ENCODE measurements at regions not wholly inside any gene's neighbourhood (a gene's known extent, or its start where the extent isn't known, plus 50 kb on each side); places are given as distances from the start of the nearest gene placed in this dataset.

DNA sequence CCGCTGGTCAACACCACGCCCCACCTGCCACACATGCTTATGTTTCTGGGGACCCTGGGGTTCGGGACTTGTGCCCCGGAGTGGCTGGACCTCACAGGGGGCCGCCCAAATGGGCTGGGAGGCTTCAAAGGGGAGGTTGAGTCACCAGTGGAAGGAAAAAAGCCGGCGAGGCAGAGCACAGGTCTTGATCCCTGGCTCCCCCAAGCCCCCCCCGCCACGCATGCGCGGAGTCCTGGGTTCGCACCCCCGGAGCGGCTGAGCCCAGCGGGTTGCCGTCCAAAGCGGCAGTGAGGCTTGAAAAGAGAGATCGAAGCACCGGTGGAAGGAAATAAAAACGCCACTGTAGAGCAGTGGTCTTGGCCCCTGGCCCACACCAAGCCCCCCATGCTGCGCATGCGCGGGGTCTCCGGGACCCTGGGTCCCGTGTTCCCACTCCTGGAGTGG, 313.5 kb downstream of the ALG10 start:
- TF ChIP-seq, protein P1, sequence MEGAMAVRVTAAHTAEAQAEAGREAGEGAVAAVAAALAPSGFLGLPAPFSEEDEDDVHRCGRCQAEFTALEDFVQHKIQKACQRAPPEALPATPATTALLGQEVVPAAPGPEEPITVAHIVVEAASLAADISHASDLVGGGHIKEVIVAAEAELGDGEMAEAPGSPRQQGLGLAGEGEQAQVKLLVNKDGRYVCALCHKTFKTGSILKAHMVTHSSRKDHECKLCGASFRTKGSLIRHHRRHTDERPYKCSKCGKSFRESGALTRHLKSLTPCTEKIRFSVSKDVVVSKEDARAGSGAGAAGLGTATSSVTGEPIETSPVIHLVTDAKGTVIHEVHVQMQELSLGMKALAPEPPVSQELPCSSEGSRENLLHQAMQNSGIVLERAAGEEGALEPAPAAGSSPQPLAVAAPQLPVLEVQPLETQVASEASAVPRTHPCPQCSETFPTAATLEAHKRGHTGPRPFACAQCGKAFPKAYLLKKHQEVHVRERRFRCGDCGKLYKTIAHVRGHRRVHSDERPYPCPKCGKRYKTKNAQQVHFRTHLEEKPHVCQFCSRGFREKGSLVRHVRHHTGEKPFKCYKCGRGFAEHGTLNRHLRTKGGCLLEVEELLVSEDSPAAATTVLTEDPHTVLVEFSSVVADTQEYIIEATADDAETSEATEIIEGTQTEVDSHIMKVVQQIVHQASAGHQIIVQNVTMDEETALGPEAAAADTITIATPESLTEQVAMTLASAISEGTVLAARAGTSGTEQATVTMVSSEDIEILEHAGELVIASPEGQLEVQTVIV (IDR thresholded peaks at IDR 0.05; ENCODE audit: borderline replicate concordance, partially characterized antibody) = no peak
- TF ChIP-seq, protein P2, sequence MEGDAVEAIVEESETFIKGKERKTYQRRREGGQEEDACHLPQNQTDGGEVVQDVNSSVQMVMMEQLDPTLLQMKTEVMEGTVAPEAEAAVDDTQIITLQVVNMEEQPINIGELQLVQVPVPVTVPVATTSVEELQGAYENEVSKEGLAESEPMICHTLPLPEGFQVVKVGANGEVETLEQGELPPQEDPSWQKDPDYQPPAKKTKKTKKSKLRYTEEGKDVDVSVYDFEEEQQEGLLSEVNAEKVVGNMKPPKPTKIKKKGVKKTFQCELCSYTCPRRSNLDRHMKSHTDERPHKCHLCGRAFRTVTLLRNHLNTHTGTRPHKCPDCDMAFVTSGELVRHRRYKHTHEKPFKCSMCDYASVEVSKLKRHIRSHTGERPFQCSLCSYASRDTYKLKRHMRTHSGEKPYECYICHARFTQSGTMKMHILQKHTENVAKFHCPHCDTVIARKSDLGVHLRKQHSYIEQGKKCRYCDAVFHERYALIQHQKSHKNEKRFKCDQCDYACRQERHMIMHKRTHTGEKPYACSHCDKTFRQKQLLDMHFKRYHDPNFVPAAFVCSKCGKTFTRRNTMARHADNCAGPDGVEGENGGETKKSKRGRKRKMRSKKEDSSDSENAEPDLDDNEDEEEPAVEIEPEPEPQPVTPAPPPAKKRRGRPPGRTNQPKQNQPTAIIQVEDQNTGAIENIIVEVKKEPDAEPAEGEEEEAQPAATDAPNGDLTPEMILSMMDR (IDR thresholded peaks at IDR 0.05 in 2 of 3, conservative IDR thresholded peaks at IDR 0.05 in 1 of 3; ENCODE audit: control insufficient read depth in 2 of 3, extremely low read depth in 1 of 3, insufficient read depth in 1 of 3, low read depth in 3 of 3, low read length in 3 of 3) = no peak
- TF ChIP-seq CBFB (IDR thresholded peaks at IDR 0.05; ENCODE audit: low read depth) = no peak
- TF ChIP-seq, protein P3, sequence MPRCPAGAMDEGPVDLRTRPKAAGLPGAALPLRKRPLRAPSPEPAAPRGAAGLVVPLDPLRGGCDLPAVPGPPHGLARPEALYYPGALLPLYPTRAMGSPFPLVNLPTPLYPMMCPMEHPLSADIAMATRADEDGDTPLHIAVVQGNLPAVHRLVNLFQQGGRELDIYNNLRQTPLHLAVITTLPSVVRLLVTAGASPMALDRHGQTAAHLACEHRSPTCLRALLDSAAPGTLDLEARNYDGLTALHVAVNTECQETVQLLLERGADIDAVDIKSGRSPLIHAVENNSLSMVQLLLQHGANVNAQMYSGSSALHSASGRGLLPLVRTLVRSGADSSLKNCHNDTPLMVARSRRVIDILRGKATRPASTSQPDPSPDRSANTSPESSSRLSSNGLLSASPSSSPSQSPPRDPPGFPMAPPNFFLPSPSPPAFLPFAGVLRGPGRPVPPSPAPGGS (IDR thresholded peaks at IDR 0.05; ENCODE audit: borderline replicate concordance, insufficient read depth, low read depth, low read length, poor library complexity, severe bottlenecking) = no peak
- TF ChIP-seq EP300 (IDR thresholded peaks at IDR 0.05; ENCODE audit: borderline replicate concordance in 1 of 2, control insufficient read depth in 1 of 2, low read depth in 2 of 2, low read length in 2 of 2) = no peak
- TF ChIP-seq, protein P4, sequence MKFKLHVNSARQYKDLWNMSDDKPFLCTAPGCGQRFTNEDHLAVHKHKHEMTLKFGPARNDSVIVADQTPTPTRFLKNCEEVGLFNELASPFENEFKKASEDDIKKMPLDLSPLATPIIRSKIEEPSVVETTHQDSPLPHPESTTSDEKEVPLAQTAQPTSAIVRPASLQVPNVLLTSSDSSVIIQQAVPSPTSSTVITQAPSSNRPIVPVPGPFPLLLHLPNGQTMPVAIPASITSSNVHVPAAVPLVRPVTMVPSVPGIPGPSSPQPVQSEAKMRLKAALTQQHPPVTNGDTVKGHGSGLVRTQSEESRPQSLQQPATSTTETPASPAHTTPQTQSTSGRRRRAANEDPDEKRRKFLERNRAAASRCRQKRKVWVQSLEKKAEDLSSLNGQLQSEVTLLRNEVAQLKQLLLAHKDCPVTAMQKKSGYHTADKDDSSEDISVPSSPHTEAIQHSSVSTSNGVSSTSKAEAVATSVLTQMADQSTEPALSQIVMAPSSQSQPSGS (IDR thresholded peaks at IDR 0.05; ENCODE audit: low read length) = no peak
- TF ChIP-seq HDAC2 (IDR thresholded peaks at IDR 0.05) = no peak
